GM18511 (cell line): ENCODE measurements at regions not wholly inside any gene's neighbourhood (a gene's known extent, or its start where the extent isn't known, plus 50 kb on each side); places are given as distances from the start of the nearest gene placed in this dataset.
"Not testable (repeated sequence)": the region's sequence is repeated elsewhere in the genome, so short reads cannot be mapped to it uniquely, and the experiment has no call there.

Source experiments
- ATAC-seq: cut with Tn5 transposase; IDR thresholded peaks from one replicate; pipeline ENCODE4 v1.9.1; 2021; ENCODE audit warnings: mild to moderate bottlenecking, moderate library complexity; ENCODE audit not compliant: unreplicated experiment

GRCh38 chr7:156050636-156051569 is 238.6 kb upstream of the SHH start:
- no peak for ATAC-seq

GRCh38 chr7:156049366-156049765 is 237.1 kb upstream of the SHH start:
- ATAC-seq, result no peak

DNA sequence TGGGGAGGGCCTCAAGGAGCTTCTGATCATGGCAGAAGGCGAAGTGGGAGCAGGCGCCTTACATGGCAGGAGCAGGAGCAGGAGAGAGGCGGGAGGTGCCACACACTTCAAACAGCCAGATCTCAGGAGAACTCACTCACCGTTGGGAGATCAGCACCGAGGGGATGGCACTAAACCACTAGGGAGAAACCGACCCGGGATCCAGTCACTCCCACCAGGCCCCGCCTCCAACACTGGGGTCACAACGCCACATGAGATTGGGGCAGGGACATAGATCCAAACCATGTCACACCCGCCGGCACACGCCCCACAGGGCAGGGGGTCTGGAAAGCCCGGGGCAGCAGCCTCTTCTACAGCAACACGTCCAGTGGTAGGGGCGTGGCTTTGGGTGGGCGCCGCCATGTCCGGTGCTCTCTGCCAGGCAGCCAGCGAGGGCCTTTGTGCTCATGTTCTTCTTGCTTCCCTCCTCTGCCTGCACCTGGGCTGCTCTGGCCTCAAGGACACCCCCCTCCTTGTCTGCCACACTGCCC is 233.8 kb upstream of the SHH start:
- no peak for ATAC-seq

- ATAC-seq, result no peak
Measured at GRCh38 chr7:156043416-156044178, 231.3 kb upstream of the SHH start.

DNA sequence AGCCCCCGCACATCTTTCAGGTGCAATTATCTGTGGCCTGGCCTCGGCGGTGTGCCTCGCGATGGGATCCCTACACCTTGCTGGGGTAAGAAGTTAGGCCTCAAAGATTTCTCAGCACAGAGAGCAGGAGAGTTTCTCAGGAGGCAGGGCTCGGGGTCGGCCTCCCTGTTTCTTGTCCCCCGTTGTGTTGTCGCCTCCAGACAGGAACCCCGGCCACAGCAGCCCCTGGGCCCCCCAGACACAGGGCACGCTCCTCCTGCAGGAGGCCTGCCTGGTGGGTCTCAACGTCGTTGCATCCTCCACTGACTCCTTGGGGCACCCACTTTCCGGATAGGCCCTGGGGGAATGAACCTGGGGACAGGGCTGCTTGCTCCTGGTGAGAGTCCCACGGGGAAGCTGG is 229.1 kb upstream of the SHH start:
- ATAC-seq, result no peak

- no peak for ATAC-seq
Measured at GRCh38 chr7:156039971-156040677, 227.9 kb upstream of the SHH start.

GRCh38 chr7:156039194-156039593 is 226.9 kb upstream of the SHH start:
- no peak for ATAC-seq

GRCh38 chr7:156038345-156038744 is 226.1 kb upstream of the SHH start:
- no peak for ATAC-seq

- no peak for ATAC-seq
Measured at GRCh38 chr7:156036153-156036552, 223.9 kb upstream of the SHH start.

DNA sequence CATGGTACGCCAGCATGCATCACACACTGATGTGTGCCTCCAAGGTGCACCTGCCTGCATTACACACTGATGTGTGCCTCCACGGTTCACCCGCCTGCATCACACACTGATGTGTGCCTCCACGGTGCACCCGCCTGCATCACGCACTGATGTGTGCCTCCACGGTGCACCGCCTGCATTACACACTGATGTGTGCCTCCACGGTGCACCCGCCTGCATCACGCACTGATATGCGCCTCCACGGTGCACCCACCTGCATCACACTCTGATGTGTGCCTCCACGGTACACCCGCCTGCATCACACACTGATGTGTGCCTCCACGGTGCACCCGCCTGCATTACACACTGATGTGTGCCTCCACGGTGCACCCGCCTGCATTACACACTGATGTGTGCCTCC is 223.1 kb upstream of the SHH start:
- not testable (repeated sequence) for ATAC-seq

- ATAC-seq, result peak; percentile 86
Measured at GRCh38 chr7:156034397-156034796, 222.1 kb upstream of the SHH start.

DNA sequence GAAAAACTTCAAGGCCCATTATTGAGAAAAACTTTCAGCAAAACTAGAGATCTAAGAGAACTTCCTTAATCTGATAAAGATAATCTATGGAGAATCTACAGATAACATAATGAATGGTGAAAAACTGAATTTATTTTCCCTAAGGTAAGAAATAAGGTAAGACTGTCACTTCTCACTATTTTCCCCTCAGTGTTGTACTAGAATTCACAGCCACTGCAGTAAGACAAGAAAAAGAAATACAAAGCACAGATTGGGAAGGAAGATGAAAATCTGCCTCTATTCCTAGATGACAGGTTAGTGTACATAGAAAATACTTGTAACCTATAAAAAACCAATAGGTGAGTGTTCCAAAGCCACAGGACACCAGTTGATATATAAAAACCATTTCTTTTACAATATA is 220.7 kb upstream of the SHH start:
- no peak for ATAC-seq

- ATAC-seq, result no peak
Measured at GRCh38 chr7:156031679-156032478, 219.6 kb upstream of the SHH start.

- no peak for ATAC-seq
Measured at GRCh38 chr7:156029460-156030007, 217.3 kb upstream of the SHH start.

DNA sequence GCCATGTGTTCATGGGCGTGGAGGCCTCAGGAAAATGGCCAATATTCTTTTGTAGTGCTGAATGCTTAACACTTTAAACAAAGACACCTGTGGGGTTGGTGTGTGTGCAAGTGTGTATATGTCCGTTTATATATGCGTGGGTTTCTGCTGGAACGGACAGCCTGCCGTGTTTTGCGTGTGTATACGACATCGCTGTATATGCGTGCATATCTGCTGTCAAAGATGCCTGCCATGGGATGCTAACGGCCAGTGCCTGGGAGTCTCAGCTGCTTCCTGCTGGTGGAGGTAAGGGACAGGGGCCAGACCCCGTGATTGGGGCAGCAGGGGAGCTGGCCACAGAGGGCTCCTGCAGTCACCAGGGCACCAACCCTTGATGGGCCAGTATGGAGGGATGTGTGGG is 216.3 kb upstream of the SHH start:
- ATAC-seq, result no peak

- ATAC-seq, result no peak
Measured at GRCh38 chr7:156027821-156028220, 215.6 kb upstream of the SHH start.

DNA sequence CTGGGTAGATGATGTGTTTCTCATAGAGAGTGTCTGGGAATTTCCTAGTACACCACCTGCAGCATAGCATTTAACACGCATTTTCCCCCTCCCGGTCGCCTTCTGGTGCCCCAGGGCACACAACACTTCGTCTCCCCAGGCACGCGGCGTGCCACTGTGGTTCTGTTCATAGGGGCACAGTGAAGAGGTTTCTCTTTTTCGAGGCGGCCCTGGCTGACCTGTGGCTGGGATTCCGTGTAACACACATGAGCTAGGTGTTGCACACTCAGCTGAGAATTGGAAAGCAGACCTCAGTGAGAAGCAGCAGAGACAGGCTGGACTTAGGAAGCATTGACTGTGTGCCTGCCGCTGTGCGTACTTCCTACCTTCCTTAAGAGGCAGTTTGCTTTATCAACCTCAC is 214.3 kb upstream of the SHH start:
- no peak for ATAC-seq

DNA sequence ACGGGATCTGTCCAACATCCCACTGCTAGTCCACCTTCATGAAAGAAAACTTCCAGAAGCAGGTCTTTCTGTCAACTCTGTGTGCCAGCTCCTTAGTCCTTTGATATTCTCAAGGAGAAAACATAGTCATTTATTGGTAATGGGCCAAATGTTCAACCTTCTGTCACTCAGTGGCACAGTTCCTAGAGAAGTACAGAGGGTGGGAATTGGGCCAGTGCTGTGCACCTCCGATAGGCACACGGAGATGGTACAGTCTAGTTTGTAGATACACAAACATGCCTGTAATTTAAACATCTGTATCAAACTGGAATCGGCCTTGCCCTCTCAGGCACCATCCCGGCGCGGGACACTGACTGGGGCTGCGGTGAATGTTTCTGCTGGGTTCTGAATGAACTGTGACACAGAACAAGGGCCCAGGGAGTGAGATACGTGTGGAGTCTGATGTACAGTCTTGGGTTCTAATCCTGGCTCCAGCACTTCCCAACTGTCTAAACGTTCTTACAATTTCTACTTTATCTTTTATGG is 213.9 kb upstream of the SHH start:
- ATAC-seq, result no peak

DNA sequence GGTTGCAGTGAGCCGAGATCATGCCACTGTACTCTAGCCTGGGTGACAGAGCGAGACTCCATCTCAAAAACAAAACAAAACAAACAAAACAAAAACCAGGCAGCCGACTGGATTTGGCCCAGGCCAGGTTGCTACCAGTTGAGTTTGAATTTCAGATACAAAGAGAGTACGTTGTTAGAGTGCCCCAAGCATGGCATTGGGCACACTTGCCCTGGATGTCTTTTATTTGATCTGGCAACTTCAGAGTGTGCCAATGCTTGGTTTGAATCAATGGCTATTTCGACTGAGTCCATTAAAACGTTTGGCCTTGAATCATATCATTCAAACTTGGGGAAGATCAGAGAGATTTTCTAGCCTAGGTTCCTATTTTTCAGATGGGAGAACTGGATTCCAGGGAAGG is 213.4 kb upstream of the SHH start:
- ATAC-seq, result no peak

GRCh38 chr7:156024201-156024600 is 211.9 kb upstream of the SHH start:
- no peak for ATAC-seq
